ENCODE measurements at regions not wholly inside any gene's neighbourhood (a gene's known extent, or its start where the extent isn't known, plus 50 kb on each side); places are given as distances from the start of the nearest gene placed in this dataset.
A peak's percentile ranks its signal among the peaks of the same experiment; 100 is the strongest.

GRCh38 chr10:16030562-16030961, 170.3 kb upstream of the MINDY3 start (continued):
- no peak for TF ChIP-seq ZNF687 (IDR thresholded peaks at IDR 0.05)
- no peak for TF ChIP-seq E4F1 (IDR thresholded peaks at IDR 0.05; ENCODE audit: borderline replicate concordance, partially characterized antibody)
- TF ChIP-seq IRF3 (IDR thresholded peaks at IDR 0.05), result no peak
- no peak for TF ChIP-seq HCFC1 (IDR thresholded peaks at IDR 0.05; ENCODE audit: low read length)
- no peak for TF ChIP-seq RBBP5 (conservative IDR thresholded peaks at IDR 0.05)

GRCh38 chr10:16049050-16049449, 188.7 kb upstream of the MINDY3 start:
- ChIA-PET CTCF (interaction anchor here (1.0 to 1.8 kb wide), 2 partner anchors 9 to 760 kb away, joined by 3 to 4 read pairs; no protein-coding TSS in a partner anchor), POLR2A (no interaction called here), RAD21 (ENCODE audit: unreplicated experiment) (no interaction called here), SMC1A (ENCODE audit: uncharacterized antibody, unreplicated experiment) (no interaction called here)
- Histone ChIP-seq H3K4me3 (no peak overlapping the region), H3K79me2 (ENCODE audit: control insufficient read depth, insufficient read depth, low read length) (no peaks in the 10 kb centered on the region), H3K4me2 (ENCODE audit: control insufficient read depth, insufficient read depth) (no peak overlapping the region), H3K4me1 (ENCODE audit: control insufficient read depth, insufficient read depth, low read length) (no peaks in the 10 kb centered on the region), H3K9me3 (replicated peaks; ENCODE audit: control insufficient read depth, insufficient read depth, low read length) (no peaks in the 10 kb centered on the region), H3K36me3 (ENCODE audit: control insufficient read depth in 2 of 2, insufficient read depth in 2 of 2, low read length in 1 of 2) (no peaks in the 10 kb centered on the region), H2AFZ (ENCODE audit: control insufficient read depth, low read depth, low read length) (no peak overlapping the region), H3K27me3 (replicated peaks in 1 of 2; ENCODE audit: control insufficient read depth in 2 of 2, insufficient read depth in 2 of 2, low read length in 1 of 2) (no peaks in the 10 kb centered on the region), H3K27ac (ENCODE audit: control insufficient read depth, insufficient read depth) (no peak overlapping the region), H3K9ac (ENCODE audit: control insufficient read depth, insufficient read depth, low read length) (no peak overlapping the region), H4K20me1 (ENCODE audit: control insufficient read depth, insufficient read depth) (no peaks in the 10 kb centered on the region)
- BruUV-seq (replicated peaks), result no TSS peak
- in situ Hi-C loops (cut with MboI), result no loop called here
- ATAC-seq, result no peak; the same call in 2 of the 3 replicates
- DNase-seq (ENCODE audit: low read depth, low spot score), result no peak
- no peak for FAIRE-seq
- WGBS (ENCODE audit: insufficient coverage, insufficient replicate concordance, low lambda C conversion rate, missing lambda C conversion rate), result 24% methylated on average over 4 of the region's 4 CpGs
- intact Hi-C loops (cut with micrococcal nuclease; ENCODE audit: unreplicated experiment), result loop anchor here (5.0 kb wide), 1 partner anchor 728 kb away; no protein-coding TSS in a partner anchor
- TF ChIP-seq MTA2 (IDR thresholded peaks at IDR 0.05; ENCODE audit: low read depth), result no peak
- TF ChIP-seq BACH1 (IDR thresholded peaks at IDR 0.05; ENCODE audit: borderline replicate concordance), result no peak
- no peak for TF ChIP-seq NFYA (IDR thresholded peaks at IDR 0.05; ENCODE audit: borderline replicate concordance, low read depth, low read length)
- TF ChIP-seq RAD21 (IDR thresholded peaks at IDR 0.05; ENCODE audit: insufficient read depth, low read depth, low read length), result peak; percentile 38; the same call in 1 of the 2 replicates
- no peak for TF ChIP-seq EZH2 (IDR thresholded peaks at IDR 0.05; ENCODE audit: borderline replicate concordance, control insufficient read depth, low read depth, low read length)
- TF ChIP-seq NR2C2 (IDR thresholded peaks at IDR 0.05; ENCODE audit: borderline replicate concordance, control insufficient read depth, insufficient read length, low read depth), result no peak
- TF ChIP-seq ATF7 (IDR thresholded peaks at IDR 0.05; ENCODE audit: low read depth), result no peak

All from GM12878 (cell line).